ENCODE measurements at regions not wholly inside any gene's neighbourhood (a gene's known extent, or its start where the extent isn't known, plus 50 kb on each side); places are given as distances from the start of the nearest gene placed in this dataset.

GRCh38 chr11:33520112-33520511, 180.5 kb downstream of the C11orf91 start:
- no peak for DNase-seq

- no peak for DNase-seq
These were observed 185.3 kb downstream of the C11orf91 start for GRCh38 chr11:33515347-33515746.

- no peak for DNase-seq
These were observed 186.3 kb downstream of the C11orf91 start for GRCh38 chr11:33514079-33514925.

- DNase-seq: no peak
These were observed 191.0 kb downstream of the C11orf91 start for GRCh38 chr11:33509632-33510031.

DNA sequence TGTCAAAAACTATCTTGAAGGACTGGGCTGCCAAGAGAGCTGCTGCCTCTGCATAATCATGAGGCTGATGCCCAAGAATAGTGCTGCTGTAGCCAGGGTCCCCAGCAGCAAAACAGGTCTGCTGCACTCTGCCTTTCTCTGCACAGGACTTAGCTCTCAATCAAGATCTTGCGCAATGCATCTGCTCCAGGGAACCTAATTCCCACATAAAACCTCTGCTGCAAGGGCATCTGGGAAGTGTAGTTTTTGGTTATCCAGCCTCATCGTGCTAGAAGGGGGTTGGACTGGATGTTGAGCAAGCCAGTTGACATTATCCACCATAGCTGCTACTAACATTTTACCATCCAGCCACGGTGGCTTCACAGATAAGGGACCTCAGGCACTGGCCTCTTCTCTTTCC, 192.7 kb downstream of the C11orf91 start:
- no peak for DNase-seq

DNA sequence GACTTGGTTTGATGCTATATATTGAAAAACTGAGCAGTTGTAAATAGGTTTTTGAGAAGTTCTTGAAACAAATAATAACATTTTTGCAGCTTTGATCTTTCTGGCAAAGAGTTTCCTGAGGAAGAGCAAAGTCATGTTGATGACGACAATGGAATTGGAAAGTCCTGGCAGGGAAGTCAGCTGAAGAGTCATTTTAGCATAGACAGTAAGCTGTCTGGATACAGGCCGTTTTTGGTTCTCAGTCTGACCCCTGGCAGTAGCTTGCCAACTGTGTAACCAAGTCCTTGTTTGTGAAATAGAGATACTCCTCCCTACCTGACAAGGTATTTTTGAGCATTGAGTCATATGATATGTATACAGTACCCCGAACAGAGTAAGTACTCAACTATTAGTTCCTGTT, 193.3 kb downstream of the C11orf91 start:
- no peak for DNase-seq

- no peak for DNase-seq
These were observed 195.5 kb downstream of the C11orf91 start for GRCh38 chr11:33505093-33505492.

GRCh38 chr11:33500861-33501479, 199.7 kb downstream of the C11orf91 start:
- DNase-seq: no peak

DNA sequence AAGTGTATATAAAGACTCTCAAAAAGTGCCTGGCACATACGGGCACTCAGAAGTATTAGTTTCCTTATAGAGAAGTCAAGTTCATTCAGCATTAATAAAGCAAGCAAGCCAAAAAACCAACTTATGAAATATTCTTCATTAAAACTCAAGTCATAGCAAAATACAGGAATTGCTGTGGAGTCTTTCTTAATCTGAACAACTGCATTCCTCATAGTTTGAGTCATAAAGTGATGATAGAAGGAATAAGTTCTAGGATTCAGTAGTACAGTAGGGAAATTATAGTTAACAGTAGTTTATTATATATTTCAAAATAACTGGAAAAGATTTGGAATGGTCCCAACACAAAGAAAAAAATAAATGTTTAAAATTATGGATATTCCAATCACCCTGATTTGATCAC, 200.3 kb downstream of the C11orf91 start:
- no peak for DNase-seq

GRCh38 chr11:33492596-33492995, 208.0 kb downstream of the C11orf91 start:
- DNase-seq: no peak

DNA sequence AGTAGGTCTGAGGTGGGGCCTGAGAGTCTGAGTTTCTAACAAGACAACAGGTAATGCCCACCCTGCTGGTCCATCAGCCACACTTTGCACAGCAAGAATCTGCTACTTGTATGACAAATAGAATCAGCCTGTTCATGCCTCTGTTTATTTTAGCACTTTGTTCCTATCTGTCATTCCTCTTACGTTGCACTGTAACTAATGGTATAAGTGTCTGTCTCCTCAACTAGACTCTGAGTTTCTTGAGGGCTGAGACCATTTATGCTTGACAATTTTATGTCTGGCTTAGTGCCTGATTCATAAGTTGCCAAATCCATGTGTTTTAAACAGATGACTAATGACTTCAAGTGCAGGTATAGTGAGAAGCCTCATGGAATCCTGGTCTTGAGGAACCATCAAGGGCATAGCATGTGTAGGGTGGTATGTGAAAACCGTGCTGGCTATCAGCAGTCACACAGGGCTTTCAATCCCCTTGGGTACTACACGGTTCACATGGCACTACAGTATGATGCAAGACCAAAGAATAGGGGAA, 209.7 kb downstream of the C11orf91 start:
- DNase-seq: no peak

DNA sequence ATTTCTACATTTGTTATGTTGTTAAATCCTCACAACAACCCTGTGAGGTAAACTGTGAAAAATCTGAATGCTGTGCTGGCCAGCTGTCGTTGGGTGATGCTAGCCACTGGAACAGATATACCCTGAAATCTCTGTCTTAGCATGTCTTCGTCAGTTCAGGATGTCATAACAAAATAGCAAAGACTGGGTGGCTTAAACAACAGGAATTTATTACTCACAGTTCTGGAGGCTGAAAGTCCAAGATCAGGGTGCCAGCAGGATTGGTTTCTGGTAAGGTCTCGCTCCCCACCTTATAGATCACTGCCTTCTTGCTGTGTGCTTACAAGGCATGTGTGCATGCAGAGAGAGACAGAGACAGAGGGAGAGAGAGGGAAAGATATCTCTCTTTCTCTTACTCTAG, 211.7 kb downstream of the C11orf91 start:
- no peak for DNase-seq

DNA sequence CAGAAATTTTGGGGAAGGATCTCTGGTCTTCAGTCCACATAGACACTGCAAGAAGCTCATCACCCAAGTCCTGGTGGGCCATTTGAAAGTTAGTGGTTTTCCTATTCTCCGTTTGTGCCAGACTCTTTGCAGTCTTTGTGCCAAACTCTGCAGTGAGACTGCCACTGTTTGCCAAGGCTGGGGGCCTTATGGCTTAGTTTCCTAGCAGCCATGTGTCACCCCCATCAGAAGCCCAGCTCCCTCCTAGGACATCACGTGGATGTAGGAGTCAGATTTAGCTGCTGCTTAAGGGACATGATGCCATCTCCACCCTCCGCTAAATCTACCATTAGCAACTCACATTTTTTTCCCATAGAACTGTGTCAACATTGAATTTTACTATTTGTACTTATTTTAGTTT, 220.0 kb downstream of the C11orf91 start:
- no peak for DNase-seq

DNA sequence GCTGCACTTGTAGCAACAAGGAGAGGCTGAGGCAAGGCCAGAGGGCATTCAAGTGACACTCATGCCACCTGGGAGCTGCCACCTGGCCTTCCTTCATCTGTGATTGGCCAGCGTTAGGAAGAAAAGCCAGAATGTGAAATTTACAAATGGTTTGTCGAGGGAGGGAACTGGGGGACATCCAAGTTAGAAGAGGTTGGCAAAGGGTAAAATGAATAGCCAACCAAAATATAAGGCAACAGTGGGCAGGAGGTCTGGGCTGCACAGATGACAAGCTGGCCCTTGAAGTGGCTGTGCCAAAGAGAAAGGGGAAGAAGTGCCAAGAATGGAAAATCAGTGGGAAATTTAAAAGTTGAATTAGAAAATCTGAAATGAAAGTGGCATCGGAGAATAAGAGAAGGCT, 221.4 kb downstream of the C11orf91 start:
- no peak for DNase-seq

DNA sequence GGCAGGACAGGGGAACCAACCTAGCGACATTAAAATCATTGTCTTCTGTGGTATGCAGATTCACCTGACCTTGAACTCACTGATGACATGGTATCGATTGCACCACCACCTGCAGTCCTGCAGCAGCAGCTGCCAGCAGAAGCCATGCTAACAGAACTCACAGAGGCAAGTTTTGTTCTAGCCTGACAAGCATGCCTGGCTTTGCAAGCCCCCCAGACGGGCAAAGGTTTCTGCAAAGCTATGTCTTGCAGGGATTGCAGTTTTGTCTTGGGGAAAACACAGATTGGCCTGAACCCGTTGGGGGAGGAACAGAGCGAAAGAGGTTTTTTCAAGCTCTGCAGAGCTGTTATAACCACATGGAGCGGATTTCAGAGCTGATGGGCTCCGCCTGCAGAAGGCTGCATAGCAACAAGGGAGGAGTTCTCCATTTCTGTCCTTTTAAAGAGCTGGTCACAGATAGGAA, 221.0 kb downstream of the HIPK3 start:
- peak; percentile 23 for DNase-seq

- DNase-seq: no peak
These were observed 219.9 kb downstream of the HIPK3 start for GRCh38 chr11:33476945-33477606.

DNA sequence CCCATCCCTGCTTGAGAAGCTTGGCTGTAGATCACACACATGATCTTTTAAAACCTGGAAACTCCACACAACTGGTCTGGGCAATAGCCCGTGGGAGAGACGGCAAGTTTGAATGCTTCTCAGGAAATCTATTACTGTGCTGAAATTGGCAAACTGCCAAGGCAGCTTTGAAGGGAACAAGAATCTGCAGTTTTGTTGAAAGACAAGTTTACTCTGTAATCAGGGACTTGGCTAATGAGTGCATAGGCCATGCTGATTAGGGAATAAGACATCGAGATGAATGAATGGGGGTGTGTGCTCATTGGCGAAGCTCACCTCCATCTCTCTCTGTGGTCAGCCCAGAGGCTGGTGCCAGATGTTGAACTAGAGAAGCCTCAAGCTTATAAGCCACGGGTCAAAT, 218.8 kb downstream of the HIPK3 start:
- DNase-seq: peak; percentile 91

GRCh38 chr11:33474866-33475265, 217.7 kb downstream of the HIPK3 start:
- no peak for DNase-seq

- no peak for DNase-seq
These were observed 214.4 kb downstream of the HIPK3 start for GRCh38 chr11:33471541-33471940.

- no peak for DNase-seq
These were observed 210.8 kb downstream of the HIPK3 start for GRCh38 chr11:33467966-33468365.

DNA sequence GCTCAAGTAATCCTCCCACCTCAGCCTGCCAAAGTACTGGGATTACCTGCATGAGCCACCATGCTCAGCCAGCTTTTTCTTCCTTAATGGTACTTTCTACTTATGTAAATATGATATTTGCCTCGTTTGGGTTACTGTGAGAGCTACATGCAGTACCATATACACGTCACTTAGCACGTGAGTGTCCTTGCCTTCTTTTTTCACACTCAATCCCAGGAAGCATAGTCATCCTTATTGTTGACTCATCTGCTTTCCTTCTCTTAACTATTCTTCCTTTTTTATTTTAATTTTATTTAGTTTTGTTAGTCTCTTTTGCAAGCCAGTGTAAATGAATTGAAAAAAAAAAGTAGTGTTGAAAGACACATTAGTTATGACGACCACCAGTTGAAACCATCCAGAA, 205.9 kb downstream of the HIPK3 start:
- DNase-seq: no peak

GRCh38 chr11:33461369-33462125, 204.4 kb downstream of the HIPK3 start:
- DNase-seq: no peak

GRCh38 chr11:33457948-33458347, 200.8 kb downstream of the HIPK3 start:
- no peak for DNase-seq
